Sigmoid colon (tissue), 4 donors: ENCODE measurements at regions not wholly inside any gene's neighbourhood (a gene's known extent, or its start where the extent isn't known, plus 50 kb on each side); places are given as distances from the start of the nearest gene placed in this dataset.

Experiments
- EP300 ChIP-seq, 4 donors: sonication (generic); formaldehyde crosslinking; IDR thresholded peaks; one replicate each; pipeline ENCODE4 v1.6.1; 2017; ENCODE audit warnings: antibody characterized with exemption in 4 of 4
- TF ChIP-seq, protein P1 (sequence below), 4 experiments: fragments of 450-650 bp in 3 of 4; fragments of 200-600 bp in 1 of 4; IDR thresholded peaks; one replicate each; pipeline ENCODE4 v1.5.1; 2016 to 2019; ENCODE audit warnings: antibody characterized with exemption in 4 of 4, mild to moderate bottlenecking in 3 of 4, moderate library complexity in 2 of 4

DNA sequence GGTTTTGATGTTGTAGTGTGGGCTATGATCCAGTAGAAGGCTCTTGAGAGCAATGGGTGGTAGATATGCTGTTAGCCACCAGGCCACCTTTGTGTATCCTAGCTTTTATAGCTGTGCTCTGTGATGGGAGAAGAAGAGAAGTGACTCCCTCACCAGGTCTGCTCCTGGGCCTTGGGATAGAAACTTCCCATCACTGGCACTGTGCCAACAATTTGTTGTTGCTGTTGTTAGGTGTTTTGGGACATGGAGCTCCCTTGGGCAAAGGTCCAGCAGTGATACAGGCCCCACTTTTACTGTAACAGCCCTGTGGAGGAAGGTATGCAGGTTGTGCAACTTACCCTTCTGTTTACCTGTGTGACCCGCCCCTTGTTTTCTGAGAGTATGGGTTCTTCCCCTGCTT, 570.9 kb upstream of the GRIN3A start:
- TF ChIP-seq, protein P1, sequence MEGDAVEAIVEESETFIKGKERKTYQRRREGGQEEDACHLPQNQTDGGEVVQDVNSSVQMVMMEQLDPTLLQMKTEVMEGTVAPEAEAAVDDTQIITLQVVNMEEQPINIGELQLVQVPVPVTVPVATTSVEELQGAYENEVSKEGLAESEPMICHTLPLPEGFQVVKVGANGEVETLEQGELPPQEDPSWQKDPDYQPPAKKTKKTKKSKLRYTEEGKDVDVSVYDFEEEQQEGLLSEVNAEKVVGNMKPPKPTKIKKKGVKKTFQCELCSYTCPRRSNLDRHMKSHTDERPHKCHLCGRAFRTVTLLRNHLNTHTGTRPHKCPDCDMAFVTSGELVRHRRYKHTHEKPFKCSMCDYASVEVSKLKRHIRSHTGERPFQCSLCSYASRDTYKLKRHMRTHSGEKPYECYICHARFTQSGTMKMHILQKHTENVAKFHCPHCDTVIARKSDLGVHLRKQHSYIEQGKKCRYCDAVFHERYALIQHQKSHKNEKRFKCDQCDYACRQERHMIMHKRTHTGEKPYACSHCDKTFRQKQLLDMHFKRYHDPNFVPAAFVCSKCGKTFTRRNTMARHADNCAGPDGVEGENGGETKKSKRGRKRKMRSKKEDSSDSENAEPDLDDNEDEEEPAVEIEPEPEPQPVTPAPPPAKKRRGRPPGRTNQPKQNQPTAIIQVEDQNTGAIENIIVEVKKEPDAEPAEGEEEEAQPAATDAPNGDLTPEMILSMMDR (IDR thresholded peaks at IDR 0.05) = no peak
- no peak for TF ChIP-seq EP300 (IDR thresholded peaks at IDR 0.05)
